Astrocyte of the cerebellum (primary cell): ENCODE measurements at regions not wholly inside any gene's neighbourhood (a gene's known extent, or its start where the extent isn't known, plus 50 kb on each side); places are given as distances from the start of the nearest gene placed in this dataset.

ENCODE experiments used
- DNase-seq: peaks from one replicate; pipeline ENCODE4 v3.0.0-alpha.2; 2011; ENCODE audit warnings: low read depth
- H3K4me3 ChIP-seq: 2 replicates; pipeline ENCODE4 v1.5.1; 2011; ENCODE audit warnings: mild to moderate bottlenecking, low read depth, low read length, moderate library complexity
- CTCF ChIP-seq: IDR thresholded peaks from 2 replicates; pipeline ENCODE4 v1.5.1; 2012; ENCODE audit warnings: low read length, low read depth, moderate library complexity, mild to moderate bottlenecking; ENCODE audit errors: missing control alignments
- in situ Hi-C: cut with HindIII; loops from 2 replicates; pipeline ENCODE4 v1.10.0; 2017; ENCODE audit warnings: low sequenced_read_pairs

- DNase-seq, result no peak
- no peak overlapping the region for H3K4me3 ChIP-seq
- in situ Hi-C loops, result no loop called here
- no peak for TF ChIP-seq CTCF
Measured at GRCh38 chr6:98590997-98591396, 243.4 kb upstream of the POU3F2 start.

GRCh38 chr6:98593676-98594075 lies 240.7 kb upstream of the POU3F2 start:
- H3K4me3 ChIP-seq, result no peak overlapping the region
- DNase-seq, result no peak
- TF ChIP-seq CTCF, result no peak
- in situ Hi-C loops, result no loop called here

GRCh38 chr6:98601716-98602115 lies 232.7 kb upstream of the POU3F2 start:
- in situ Hi-C loops, result no loop called here
- TF ChIP-seq CTCF, result no peak
- no peak for DNase-seq
- H3K4me3 ChIP-seq, result no peak overlapping the region

GRCh38 chr6:98605705-98606104 lies 228.7 kb upstream of the POU3F2 start:
- no peak for DNase-seq
- in situ Hi-C loops, result no loop called here
- TF ChIP-seq CTCF, result no peak
- no peak overlapping the region for H3K4me3 ChIP-seq

GRCh38 chr6:98627129-98627775 lies 207.1 kb upstream of the POU3F2 start:
- in situ Hi-C loops, result no loop called here
- no peak overlapping the region for H3K4me3 ChIP-seq
- no peak for DNase-seq
- no peak for TF ChIP-seq CTCF

- in situ Hi-C loops, result no loop called here
- no peak for TF ChIP-seq CTCF
Measured at GRCh38 chr6:98633886-98634285, 200.5 kb upstream of the POU3F2 start.

GRCh38 chr6:98634569-98634968 lies 199.8 kb upstream of the POU3F2 start:
- no peak for TF ChIP-seq CTCF
- DNase-seq, result no peak
- H3K4me3 ChIP-seq, result no peak overlapping the region
- in situ Hi-C loops, result no loop called here

More at GRCh38 chr6:98633886-98634285, 200.5 kb upstream of the POU3F2 start:
- DNase-seq, result no peak
- H3K4me3 ChIP-seq, result no peak overlapping the region
